ENCODE measurements at regions not wholly inside any gene's neighbourhood (a gene's known extent, or its start where the extent isn't known, plus 50 kb on each side); places are given as distances from the start of the nearest gene placed in this dataset.

DNA sequence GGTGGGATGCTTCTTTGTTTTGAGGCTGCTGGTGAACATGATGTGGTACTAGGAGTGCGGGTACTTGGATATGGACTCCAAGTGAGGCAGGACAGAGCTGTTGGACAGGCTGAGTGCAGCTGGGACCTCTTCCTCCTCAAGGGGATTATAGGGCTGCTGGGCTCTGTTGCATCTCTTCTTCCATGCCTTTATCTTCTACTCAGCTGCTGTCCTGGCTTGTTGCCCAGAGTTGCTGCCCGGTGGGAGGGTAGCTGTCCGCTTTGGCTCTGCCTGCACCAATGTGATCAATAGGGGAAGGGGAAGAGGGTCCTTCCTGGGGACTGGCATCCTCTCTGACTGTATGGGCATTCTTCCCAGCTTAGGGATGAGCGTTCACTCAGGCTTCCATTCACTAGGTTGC is 1217.9 kb upstream of the ACO1 start:
- no peak overlapping the region for H3K27ac ChIP-seq (ENCODE audit: insufficient read length, low read depth, low read length)
- H4K8ac ChIP-seq (replicated peaks; ENCODE audit: insufficient read length, low read depth, low read length), result no peak overlapping the region
- TF ChIP-seq, protein P1, sequence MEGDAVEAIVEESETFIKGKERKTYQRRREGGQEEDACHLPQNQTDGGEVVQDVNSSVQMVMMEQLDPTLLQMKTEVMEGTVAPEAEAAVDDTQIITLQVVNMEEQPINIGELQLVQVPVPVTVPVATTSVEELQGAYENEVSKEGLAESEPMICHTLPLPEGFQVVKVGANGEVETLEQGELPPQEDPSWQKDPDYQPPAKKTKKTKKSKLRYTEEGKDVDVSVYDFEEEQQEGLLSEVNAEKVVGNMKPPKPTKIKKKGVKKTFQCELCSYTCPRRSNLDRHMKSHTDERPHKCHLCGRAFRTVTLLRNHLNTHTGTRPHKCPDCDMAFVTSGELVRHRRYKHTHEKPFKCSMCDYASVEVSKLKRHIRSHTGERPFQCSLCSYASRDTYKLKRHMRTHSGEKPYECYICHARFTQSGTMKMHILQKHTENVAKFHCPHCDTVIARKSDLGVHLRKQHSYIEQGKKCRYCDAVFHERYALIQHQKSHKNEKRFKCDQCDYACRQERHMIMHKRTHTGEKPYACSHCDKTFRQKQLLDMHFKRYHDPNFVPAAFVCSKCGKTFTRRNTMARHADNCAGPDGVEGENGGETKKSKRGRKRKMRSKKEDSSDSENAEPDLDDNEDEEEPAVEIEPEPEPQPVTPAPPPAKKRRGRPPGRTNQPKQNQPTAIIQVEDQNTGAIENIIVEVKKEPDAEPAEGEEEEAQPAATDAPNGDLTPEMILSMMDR (conservative IDR thresholded peaks at IDR 0.05), result no peak
- Mint-ChIP-seq H3K9me3 (peaks cover 2 to 6% of the 10 kb centered on the region in 2 experiments; a peak in 4 of 5 replicates), H3K4me1 (no peaks in the 10 kb centered on the region), H3K27ac (no peak overlapping the region), H3K27me3 (ENCODE audit: low read depth) (peaks cover 2% of the 10 kb centered on the region; the same call in 1 of the 2 replicates), H3K4me3 (no peak overlapping the region), H3K36me3 (ENCODE audit: insufficient read depth in 1 of 3, low read depth in 3 of 3) (peaks cover 0 to 4% (median 0%) of the 10 kb centered on the region in 3 experiments; a peak in 2 of 7 replicates)
- no peak overlapping the region for H2BK5ac ChIP-seq (ENCODE audit: insufficient read length, low read length)
- WGBS (ENCODE audit: extremely low coverage, insufficient read length, low lambda C conversion rate), result no CpG with 5 or more reads among the region's 4 CpGs
- H3K14ac ChIP-seq (ENCODE audit: insufficient read depth, low read length), result no peak overlapping the region
- no peak overlapping the region for H2BK12ac ChIP-seq (ENCODE audit: insufficient read length, low read depth, low read length)
- no peak overlapping the region for H3K4ac ChIP-seq (ENCODE audit: low read depth, low read length)
- H3K9me3 ChIP-seq (ENCODE audit: control insufficient read depth, low read depth, low read length), result no peaks in the 10 kb centered on the region
- H2BK20ac ChIP-seq (ENCODE audit: low read depth, low read length, poor library complexity, severe bottlenecking), result no peak overlapping the region
- no peak overlapping the region for H4K5ac ChIP-seq (ENCODE audit: insufficient read length, low read depth, low read length)
- H4K20me1 ChIP-seq (ENCODE audit: control insufficient read depth, insufficient read depth, insufficient read length), result no peaks in the 10 kb centered on the region
- H3K27me3 ChIP-seq (ENCODE audit: insufficient read depth, low read length), result no peaks in the 10 kb centered on the region
- H4K91ac ChIP-seq (ENCODE audit: insufficient read length, low read depth, low read length), result no peak overlapping the region
- H3K4me2 ChIP-seq (ENCODE audit: insufficient read depth, insufficient read length, low read length), result no peak overlapping the region
- H3K79me2 ChIP-seq (ENCODE audit: insufficient read depth, low read length), result no peaks in the 10 kb centered on the region
- H3T11ph ChIP-seq (ENCODE audit: low read length), result no peak overlapping the region
- H3K18ac ChIP-seq (ENCODE audit: insufficient read length, low read depth, low read length), result no peak overlapping the region
- no peaks in the 10 kb centered on the region for H3K23me2 ChIP-seq (ENCODE audit: insufficient read length, low read depth, low read length, poor library complexity, severe bottlenecking)
- H2AFZ ChIP-seq (ENCODE audit: low read length), result no peak overlapping the region
- no peak overlapping the region for H3K23ac ChIP-seq (ENCODE audit: insufficient read length, low read depth, low read length)
- no peaks in the 10 kb centered on the region for H3K4me1 ChIP-seq (ENCODE audit: insufficient read depth, low read length)
- H3K9ac ChIP-seq (ENCODE audit: extremely low read depth, insufficient read length, low read length), result no peak overlapping the region
- H2BK15ac ChIP-seq (ENCODE audit: low read depth, low read length), result no peak overlapping the region
- H2AK5ac ChIP-seq (ENCODE audit: insufficient read length, low read length), result no peak overlapping the region
- no peak for DNase-seq
- H3K56ac ChIP-seq (ENCODE audit: insufficient read length, low read depth, low read length), result no peak overlapping the region
- no peaks in the 10 kb centered on the region for H3K79me1 ChIP-seq (ENCODE audit: insufficient read depth, low read depth, low read length, poor library complexity, severe bottlenecking)
- H2BK120ac ChIP-seq (ENCODE audit: low read depth, low read length, poor library complexity, severe bottlenecking), result no peak overlapping the region

Measured in H9 (cell line).